Left ventricle myocardium inferior (tissue), 1 donor: ENCODE measurements at regions not wholly inside any gene's neighbourhood (a gene's known extent, or its start where the extent isn't known, plus 50 kb on each side); places are given as distances from the start of the nearest gene placed in this dataset.
"Not testable (repeated sequence)": the region's sequence is repeated elsewhere in the genome, so short reads cannot be mapped to it uniquely, and the experiment has no call there.

Experiments
- DNase-seq: peaks from one replicate; pipeline ENCODE4 v3.0.0-alpha.2; 2020
- H3K27ac ChIP-seq: fragments of 200-600 bp; replicated peaks from 2 replicates; pipeline ENCODE4 v1.8.0; 2021
- H3K27me3 ChIP-seq: fragments of 200-600 bp; 2 replicates; pipeline ENCODE4 v1.8.0; 2021; ENCODE audit warnings: low read depth
- H3K36me3 ChIP-seq: fragments of 200-600 bp; 2 replicates; pipeline ENCODE4 v1.8.0; 2021
- H3K4me1 ChIP-seq: fragments of 200-600 bp; 2 replicates; pipeline ENCODE4 v1.8.0; 2021
- H3K4me3 ChIP-seq: fragments of 200-600 bp; 2 replicates; pipeline ENCODE4 v1.8.0; 2021; ENCODE audit warnings: mild to moderate bottlenecking, moderate library complexity
- H3K9me3 ChIP-seq: fragments of 200-600 bp; replicated peaks from 2 replicates; pipeline ENCODE4 v1.8.0; 2021
- intact Hi-C: fragments of 100-400 bp; cut with micrococcal nuclease; formaldehyde crosslinking; loops from one replicate; pipeline ENCODE4 v1.11.0; 2022
- TF ChIP-seq, protein P1 (sequence below): fragments of 200-600 bp; IDR thresholded peaks from 2 replicates; pipeline ENCODE4 v1.8.0; 2021; ENCODE audit warnings: antibody characterized with exemption, mild to moderate bottlenecking, borderline replicate concordance
- donor health status: DM: no; HTN: yes; CAD: no; lungs with severe emphysema.

DNA sequence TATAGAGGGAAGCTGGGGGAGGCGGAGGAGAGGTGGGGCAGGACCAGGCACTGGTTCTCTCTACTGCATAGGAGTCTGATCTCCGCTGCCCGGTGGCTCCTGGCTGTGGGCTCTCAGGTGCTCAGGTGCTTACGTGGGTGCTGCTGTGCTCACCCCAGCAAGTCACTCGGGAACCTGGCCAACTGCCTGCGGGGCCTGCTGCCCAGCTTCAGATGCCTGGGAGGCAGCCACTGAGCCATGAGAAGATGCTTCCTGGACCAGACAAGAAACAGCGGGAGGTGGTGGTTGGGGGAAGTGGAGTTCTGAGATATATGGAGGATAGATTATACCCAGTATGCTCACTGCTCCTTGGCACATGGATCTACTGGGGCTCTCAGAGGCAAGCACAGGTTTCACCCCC lies 1303.4 kb downstream of the TBC1D22A start:
- TF ChIP-seq, protein P1, sequence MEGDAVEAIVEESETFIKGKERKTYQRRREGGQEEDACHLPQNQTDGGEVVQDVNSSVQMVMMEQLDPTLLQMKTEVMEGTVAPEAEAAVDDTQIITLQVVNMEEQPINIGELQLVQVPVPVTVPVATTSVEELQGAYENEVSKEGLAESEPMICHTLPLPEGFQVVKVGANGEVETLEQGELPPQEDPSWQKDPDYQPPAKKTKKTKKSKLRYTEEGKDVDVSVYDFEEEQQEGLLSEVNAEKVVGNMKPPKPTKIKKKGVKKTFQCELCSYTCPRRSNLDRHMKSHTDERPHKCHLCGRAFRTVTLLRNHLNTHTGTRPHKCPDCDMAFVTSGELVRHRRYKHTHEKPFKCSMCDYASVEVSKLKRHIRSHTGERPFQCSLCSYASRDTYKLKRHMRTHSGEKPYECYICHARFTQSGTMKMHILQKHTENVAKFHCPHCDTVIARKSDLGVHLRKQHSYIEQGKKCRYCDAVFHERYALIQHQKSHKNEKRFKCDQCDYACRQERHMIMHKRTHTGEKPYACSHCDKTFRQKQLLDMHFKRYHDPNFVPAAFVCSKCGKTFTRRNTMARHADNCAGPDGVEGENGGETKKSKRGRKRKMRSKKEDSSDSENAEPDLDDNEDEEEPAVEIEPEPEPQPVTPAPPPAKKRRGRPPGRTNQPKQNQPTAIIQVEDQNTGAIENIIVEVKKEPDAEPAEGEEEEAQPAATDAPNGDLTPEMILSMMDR, result no peak
- no peaks in the 10 kb centered on the region for H3K4me1 ChIP-seq
- intact Hi-C loops, result no loop called here
- no peak overlapping the region for H3K27ac ChIP-seq
- H3K36me3 ChIP-seq, result no peaks in the 10 kb centered on the region
- H3K9me3 ChIP-seq, result peaks cover 8% of the 10 kb centered on the region
- H3K27me3 ChIP-seq, result peaks cover 41% of the 10 kb centered on the region
- DNase-seq, result no peak
- H3K4me3 ChIP-seq, result no peak overlapping the region

DNA sequence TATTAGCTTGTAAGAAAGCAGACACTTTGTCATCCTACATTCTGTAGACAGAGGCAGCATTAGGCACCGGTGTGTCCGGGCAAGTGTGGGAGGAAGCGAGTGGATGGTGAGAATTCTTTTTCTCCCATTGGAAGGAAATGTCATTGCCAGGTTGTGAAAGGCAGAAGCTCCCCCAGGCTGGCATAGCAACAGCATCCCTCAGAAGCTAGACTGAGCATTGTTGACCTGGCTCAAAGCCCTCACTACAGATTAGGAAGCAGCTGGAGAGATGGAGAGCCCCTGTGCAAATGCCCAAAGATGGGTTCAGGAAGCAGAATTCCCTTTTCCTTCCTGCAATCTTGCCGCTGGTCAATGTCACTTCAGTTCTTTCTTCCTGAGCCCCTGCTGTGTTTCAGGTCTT lies 1299.3 kb downstream of the TBC1D22A start:
- Histone ChIP-seq H3K36me3 (no peaks in the 10 kb centered on the region), H3K4me1 (no peaks in the 10 kb centered on the region), H3K4me3 (no peak overlapping the region), H3K27me3 (peaks cover 55% of the 10 kb centered on the region), H3K9me3 (peaks cover 15% of the 10 kb centered on the region), H3K27ac (no peak overlapping the region)
- TF ChIP-seq, protein P1, result no peak
- intact Hi-C loops, result no loop called here
- no peak for DNase-seq

GRCh38 chr22:48060266-48060665 lies 1297.8 kb downstream of the TBC1D22A start:
- Histone ChIP-seq H3K27me3 (peaks cover 57% of the 10 kb centered on the region), H3K9me3 (peaks cover 15% of the 10 kb centered on the region), H3K27ac (no peak overlapping the region), H3K36me3 (no peaks in the 10 kb centered on the region), H3K4me3 (no peak overlapping the region), H3K4me1 (no peaks in the 10 kb centered on the region)
- TF ChIP-seq, protein P1, result no peak
- intact Hi-C loops, result no loop called here
- no peak for DNase-seq

DNA sequence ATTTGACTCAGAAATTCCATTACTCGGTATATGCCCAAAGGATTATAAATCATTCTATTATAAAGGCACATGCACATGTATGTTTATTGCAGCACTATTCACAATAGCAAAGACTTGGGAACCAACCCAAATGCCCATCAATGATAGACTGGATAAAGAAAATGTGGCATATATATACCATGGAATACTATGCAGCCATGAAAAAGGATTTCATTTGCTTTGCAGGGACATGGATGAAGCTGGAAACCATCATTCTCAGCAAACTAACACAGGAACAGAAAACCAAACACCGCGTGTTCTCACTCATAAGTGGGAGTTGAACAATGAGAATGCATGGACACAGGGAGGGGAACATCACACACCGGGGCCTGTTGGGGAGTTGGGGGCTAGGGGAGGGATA lies 1297.1 kb downstream of the TBC1D22A start:
- H3K27ac ChIP-seq, H3K36me3 ChIP-seq, intact Hi-C loops, DNase-seq, H3K4me1 ChIP-seq, H3K4me3 ChIP-seq: not testable (repeated sequence)
- peaks cover 15% of the 10 kb centered on the region for H3K9me3 ChIP-seq
- peaks cover 63% of the 10 kb centered on the region for H3K27me3 ChIP-seq

DNA sequence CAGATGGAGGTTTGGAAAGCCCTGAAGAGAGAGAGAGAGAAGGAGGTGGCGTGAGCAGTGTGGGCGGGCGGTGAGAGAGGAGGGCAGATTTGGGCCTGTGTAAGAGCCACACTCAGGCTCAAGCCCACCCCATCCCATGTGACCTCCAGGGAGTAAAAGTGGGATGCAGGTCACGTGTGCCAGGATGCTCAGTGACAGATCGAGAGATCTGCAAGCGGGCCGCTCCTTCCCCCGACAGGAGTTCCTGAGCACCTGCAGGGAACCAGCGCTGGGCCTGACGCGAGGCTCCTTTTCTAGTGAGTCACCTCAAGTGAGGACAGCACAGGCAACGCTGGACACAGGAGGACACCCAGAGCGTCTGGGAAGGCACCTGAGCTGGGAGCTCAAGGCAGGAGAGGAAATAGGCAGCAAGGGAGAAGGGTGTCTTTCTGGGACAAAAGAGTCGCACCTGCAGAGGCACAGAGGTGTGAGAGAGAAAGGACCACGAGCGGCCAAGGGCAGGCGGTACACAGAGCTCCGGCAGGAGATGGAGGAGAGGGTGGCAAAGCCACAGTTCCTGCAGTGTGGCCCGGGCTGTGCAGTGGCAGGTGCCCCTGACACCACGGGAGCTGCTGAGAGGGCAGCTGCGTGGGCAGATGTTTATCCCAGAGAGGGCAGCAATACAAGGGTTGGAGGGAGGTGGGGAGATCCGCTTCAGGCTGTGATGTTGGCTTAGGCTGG lies 1294.8 kb downstream of the TBC1D22A start:
- H3K4me1 ChIP-seq, result no peaks in the 10 kb centered on the region
- intact Hi-C loops, result no loop called here
- peaks cover 15% of the 10 kb centered on the region for H3K9me3 ChIP-seq
- H3K36me3 ChIP-seq, result no peaks in the 10 kb centered on the region
- H3K4me3 ChIP-seq, result no peak overlapping the region
- TF ChIP-seq, protein P1, result no peak
- H3K27me3 ChIP-seq, result peaks cover 76% of the 10 kb centered on the region
- DNase-seq, result no peak
- no peak overlapping the region for H3K27ac ChIP-seq

DNA sequence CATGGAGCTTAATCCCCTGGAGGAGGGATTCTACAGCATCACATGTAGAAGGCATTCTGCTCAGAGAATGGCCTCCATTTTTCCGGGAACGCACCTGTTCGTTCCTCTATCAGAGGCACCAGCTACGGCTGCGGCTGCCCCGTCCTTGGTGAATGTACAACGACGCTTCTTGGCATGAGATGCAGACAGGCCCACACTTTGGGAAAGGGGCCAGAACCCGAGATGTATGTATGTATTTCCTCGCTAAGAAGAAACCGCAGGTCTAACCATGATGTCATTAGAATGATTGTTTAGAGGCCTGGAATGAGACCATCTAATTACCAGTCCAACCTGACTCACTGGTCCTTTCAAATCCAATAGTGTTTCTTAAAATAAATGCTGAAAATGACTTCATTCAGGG lies 1293.4 kb downstream of the TBC1D22A start:
- Histone ChIP-seq H3K9me3 (peaks cover 15% of the 10 kb centered on the region), H3K27me3 (peaks cover 91% of the 10 kb centered on the region), H3K4me1 (no peaks in the 10 kb centered on the region), H3K36me3 (no peaks in the 10 kb centered on the region), H3K27ac (no peak overlapping the region), H3K4me3 (no peak overlapping the region)
- DNase-seq, result no peak
- intact Hi-C loops, result no loop called here
- TF ChIP-seq, protein P1, result no peak
